Astrocyte (in vitro differentiated cells and primary cell): ENCODE measurements at regions not wholly inside any gene's neighbourhood (a gene's known extent, or its start where the extent isn't known, plus 50 kb on each side); places are given as distances from the start of the nearest gene placed in this dataset.

ENCODE experiments used
- DNase-seq: peaks from one replicate; pipeline ENCODE4 v3.0.0-alpha.2; 2010; ENCODE audit warnings: low read depth
- FAIRE-seq: peaks from 2 replicates; lab custom pipeline; 2011; peaks lifted over from hg19 to GRCh38; lab: Jason Lieb, UNC
- H2AFZ ChIP-seq: 2 replicates; pipeline ENCODE4 v1.6.0; 2012; ENCODE audit warnings: low read depth, low read length, inconsistent platforms
- H3K27ac ChIP-seq: 2 replicates; pipeline ENCODE4 v1.5.1; 2011; ENCODE audit warnings: low read depth, low read length, inconsistent platforms
- H3K27me3 ChIP-seq: 2 replicates; pipeline ENCODE4 v1.6.0; 2011; ENCODE audit warnings: low read length, inconsistent platforms; ENCODE audit not compliant: insufficient read depth
- H3K36me3 ChIP-seq: 2 replicates; pipeline ENCODE4 v1.5.1; 2011; ENCODE audit warnings: low read length, inconsistent platforms; ENCODE audit not compliant: insufficient read depth
- H3K4me1 ChIP-seq: 2 replicates; pipeline ENCODE4 v1.5.1; 2011; ENCODE audit warnings: low read length, inconsistent platforms; ENCODE audit not compliant: insufficient read depth
- H3K4me2 ChIP-seq: 2 replicates; pipeline ENCODE4 v1.6.0; 2012; ENCODE audit warnings: low read length, inconsistent platforms
- H3K4me3 ChIP-seq: 2 replicates; pipeline ENCODE4 v1.5.1; 2011; ENCODE audit warnings: low read depth, mild to moderate bottlenecking, low read length, inconsistent platforms; ENCODE audit not compliant: insufficient read depth
- H3K79me2 ChIP-seq: 2 replicates; pipeline ENCODE4 v1.6.0; 2012; ENCODE audit warnings: mild to moderate bottlenecking, low read length, inconsistent platforms; ENCODE audit not compliant: insufficient read depth
- H3K9ac ChIP-seq: 2 replicates; pipeline ENCODE4 v1.6.0; 2012; ENCODE audit warnings: mild to moderate bottlenecking, low read length, inconsistent platforms
- H3K9me3 ChIP-seq: 2 replicates; pipeline ENCODE4 v1.5.1; 2012; ENCODE audit warnings: low read depth, mild to moderate bottlenecking, low read length, inconsistent platforms; ENCODE audit not compliant: insufficient read depth
- H4K20me1 ChIP-seq: 2 replicates; pipeline ENCODE4 v1.6.0; 2012; ENCODE audit warnings: low read length, inconsistent platforms; ENCODE audit not compliant: insufficient read depth
- H3K27ac Mint-ChIP-seq: one replicate; pipeline ENCODE4 v1.8.0; 2021; ENCODE audit warnings: mild to moderate bottlenecking, mixed read lengths; ENCODE audit not compliant: unreplicated experiment
- H3K27me3 Mint-ChIP-seq: one replicate; pipeline ENCODE4 v1.8.0; 2021; ENCODE audit warnings: low read depth, mixed read lengths; ENCODE audit not compliant: unreplicated experiment
- H3K36me3 Mint-ChIP-seq: one replicate; pipeline ENCODE4 v1.8.0; 2021; ENCODE audit warnings: low read depth, mixed read lengths; ENCODE audit not compliant: unreplicated experiment
- H3K4me1 Mint-ChIP-seq: one replicate; pipeline ENCODE4 v1.8.0; 2021; ENCODE audit warnings: low read depth, mixed read lengths; ENCODE audit not compliant: unreplicated experiment
- H3K4me3 Mint-ChIP-seq: one replicate; pipeline ENCODE4 v1.8.0; 2021; ENCODE audit warnings: mild to moderate bottlenecking, moderate library complexity, mixed read lengths; ENCODE audit not compliant: unreplicated experiment
- H3K9me3 Mint-ChIP-seq: one replicate; pipeline ENCODE4 v1.8.0; 2021; ENCODE audit warnings: mild to moderate bottlenecking, mixed read lengths; ENCODE audit not compliant: unreplicated experiment
- EZH2 ChIP-seq: IDR thresholded peaks from 2 replicates; pipeline ENCODE4 v1.6.1; 2012; ENCODE audit warnings: mild to moderate bottlenecking, low read length, inconsistent platforms; ENCODE audit not compliant: insufficient read depth
- TF ChIP-seq, protein P1 (sequence below): IDR thresholded peaks from 2 replicates; pipeline ENCODE4 v1.5.1; 2011; ENCODE audit warnings: low read depth, mild to moderate bottlenecking, inconsistent platforms, low read length, moderate library complexity; ENCODE audit not compliant: insufficient read depth

DNA sequence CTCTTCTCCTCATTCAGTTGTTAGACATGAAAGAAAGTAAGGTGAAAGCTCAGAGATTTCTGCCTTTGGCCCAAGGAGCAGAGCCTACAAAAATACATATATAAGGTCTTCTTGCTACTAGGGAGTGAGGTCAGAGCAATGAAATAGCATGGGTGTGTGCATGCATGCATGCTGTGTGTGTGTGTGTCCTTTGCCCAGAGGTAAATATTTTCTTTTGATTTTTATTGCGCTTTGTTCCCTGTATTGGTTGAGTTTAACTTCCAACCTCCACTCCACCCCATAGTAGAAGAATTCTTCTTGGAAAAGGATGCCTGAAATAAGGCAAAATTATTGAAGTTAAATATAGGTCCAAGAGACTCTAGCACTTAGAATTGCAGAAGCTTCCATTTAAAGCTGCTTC is 248.0 kb upstream of the PTGER4 start:
- H3K79me2 ChIP-seq: no peaks in the 10 kb centered on the region
- no peak overlapping the region for H3K27ac ChIP-seq
- TF ChIP-seq EZH2: no peak
- TF ChIP-seq, protein P1, sequence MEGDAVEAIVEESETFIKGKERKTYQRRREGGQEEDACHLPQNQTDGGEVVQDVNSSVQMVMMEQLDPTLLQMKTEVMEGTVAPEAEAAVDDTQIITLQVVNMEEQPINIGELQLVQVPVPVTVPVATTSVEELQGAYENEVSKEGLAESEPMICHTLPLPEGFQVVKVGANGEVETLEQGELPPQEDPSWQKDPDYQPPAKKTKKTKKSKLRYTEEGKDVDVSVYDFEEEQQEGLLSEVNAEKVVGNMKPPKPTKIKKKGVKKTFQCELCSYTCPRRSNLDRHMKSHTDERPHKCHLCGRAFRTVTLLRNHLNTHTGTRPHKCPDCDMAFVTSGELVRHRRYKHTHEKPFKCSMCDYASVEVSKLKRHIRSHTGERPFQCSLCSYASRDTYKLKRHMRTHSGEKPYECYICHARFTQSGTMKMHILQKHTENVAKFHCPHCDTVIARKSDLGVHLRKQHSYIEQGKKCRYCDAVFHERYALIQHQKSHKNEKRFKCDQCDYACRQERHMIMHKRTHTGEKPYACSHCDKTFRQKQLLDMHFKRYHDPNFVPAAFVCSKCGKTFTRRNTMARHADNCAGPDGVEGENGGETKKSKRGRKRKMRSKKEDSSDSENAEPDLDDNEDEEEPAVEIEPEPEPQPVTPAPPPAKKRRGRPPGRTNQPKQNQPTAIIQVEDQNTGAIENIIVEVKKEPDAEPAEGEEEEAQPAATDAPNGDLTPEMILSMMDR: no peak
- no peaks in the 10 kb centered on the region for H3K9me3 ChIP-seq
- no peak overlapping the region for H3K4me3 Mint-ChIP-seq
- no peaks in the 10 kb centered on the region for H3K4me1 ChIP-seq
- H3K4me1 Mint-ChIP-seq: peaks cover 11% of the 10 kb centered on the region
- no peak for DNase-seq
- H3K36me3 ChIP-seq: no peaks in the 10 kb centered on the region
- H3K4me2 ChIP-seq: no peak overlapping the region
- H3K27ac Mint-ChIP-seq: no peak overlapping the region
- no peak overlapping the region for H2AFZ ChIP-seq
- no peaks in the 10 kb centered on the region for H3K9me3 Mint-ChIP-seq
- no peak overlapping the region for H3K4me3 ChIP-seq
- H3K36me3 Mint-ChIP-seq: no peaks in the 10 kb centered on the region
- no peaks in the 10 kb centered on the region for H4K20me1 ChIP-seq
- no peak for FAIRE-seq
- no peaks in the 10 kb centered on the region for H3K27me3 Mint-ChIP-seq
- H3K9ac ChIP-seq: no peak overlapping the region
- no peaks in the 10 kb centered on the region for H3K27me3 ChIP-seq

DNA sequence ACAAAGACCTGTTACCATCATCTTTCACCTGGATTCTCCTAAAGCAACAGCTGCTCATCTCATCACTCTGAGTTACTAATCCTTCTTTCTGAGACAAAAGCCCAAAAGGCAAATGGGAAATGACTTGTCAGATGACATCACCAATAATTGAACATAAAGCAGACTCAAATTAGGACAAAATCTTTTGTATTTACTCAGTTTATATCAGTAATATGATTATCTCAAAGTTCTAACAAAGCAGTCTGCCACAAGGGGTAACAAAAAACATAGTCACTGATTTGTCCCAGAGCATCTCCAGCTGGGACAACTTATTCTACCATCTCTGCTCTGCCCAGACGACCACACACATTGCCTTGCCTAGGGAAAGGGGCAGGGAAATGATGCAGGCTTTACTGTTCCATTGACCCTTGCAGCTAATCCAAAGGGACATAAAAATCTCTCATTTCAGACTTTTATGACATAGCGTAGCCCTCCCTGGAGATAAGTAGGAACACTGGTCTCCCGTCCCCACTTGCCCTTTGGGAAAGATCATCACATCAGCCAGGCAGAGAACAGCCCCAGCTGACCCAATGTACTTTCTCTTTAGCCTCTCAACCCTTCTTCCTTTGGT is 249.5 kb upstream of the PTGER4 start:
- no peak overlapping the region for H3K4me2 ChIP-seq
- H3K27me3 Mint-ChIP-seq: no peaks in the 10 kb centered on the region
- H3K27ac ChIP-seq: no peak overlapping the region
- no peaks in the 10 kb centered on the region for H3K79me2 ChIP-seq
- H3K4me1 Mint-ChIP-seq: peaks cover 11% of the 10 kb centered on the region
- no peak overlapping the region for H3K4me3 ChIP-seq
- no peaks in the 10 kb centered on the region for H3K27me3 ChIP-seq
- H3K36me3 Mint-ChIP-seq: no peaks in the 10 kb centered on the region
- H3K9ac ChIP-seq: no peak overlapping the region
- DNase-seq (no peak), FAIRE-seq (no peak)
- no peak overlapping the region for H2AFZ ChIP-seq
- no peak overlapping the region for H3K4me3 Mint-ChIP-seq
- H3K4me1 ChIP-seq: no peaks in the 10 kb centered on the region
- H4K20me1 ChIP-seq: no peaks in the 10 kb centered on the region
- H3K27ac Mint-ChIP-seq: no peak overlapping the region
- TF ChIP-seq EZH2: no peak
- TF ChIP-seq, protein P1: no peak
- no peaks in the 10 kb centered on the region for H3K9me3 Mint-ChIP-seq
- H3K9me3 ChIP-seq: no peaks in the 10 kb centered on the region
- no peaks in the 10 kb centered on the region for H3K36me3 ChIP-seq
